NCI-H446 treated with DMSO at 0.1 percent for 48 hours (cell line): ENCODE measurements at regions not wholly inside any gene's neighbourhood (a gene's known extent, or its start where the extent isn't known, plus 50 kb on each side); places are given as distances from the start of the nearest gene placed in this dataset.

ENCODE experiments used
- DNase-seq: peaks from one replicate; lab custom pipeline; 2025; lab: John Stamatoyannopoulos, UW

GRCh38 chr11:115722711-115723110 lies 218.5 kb upstream of the CADM1 start:
- DNase-seq: peak; percentile 90

GRCh38 chr11:115721296-115721995 lies 217.2 kb upstream of the CADM1 start:
- DNase-seq: peak; percentile 91

DNA sequence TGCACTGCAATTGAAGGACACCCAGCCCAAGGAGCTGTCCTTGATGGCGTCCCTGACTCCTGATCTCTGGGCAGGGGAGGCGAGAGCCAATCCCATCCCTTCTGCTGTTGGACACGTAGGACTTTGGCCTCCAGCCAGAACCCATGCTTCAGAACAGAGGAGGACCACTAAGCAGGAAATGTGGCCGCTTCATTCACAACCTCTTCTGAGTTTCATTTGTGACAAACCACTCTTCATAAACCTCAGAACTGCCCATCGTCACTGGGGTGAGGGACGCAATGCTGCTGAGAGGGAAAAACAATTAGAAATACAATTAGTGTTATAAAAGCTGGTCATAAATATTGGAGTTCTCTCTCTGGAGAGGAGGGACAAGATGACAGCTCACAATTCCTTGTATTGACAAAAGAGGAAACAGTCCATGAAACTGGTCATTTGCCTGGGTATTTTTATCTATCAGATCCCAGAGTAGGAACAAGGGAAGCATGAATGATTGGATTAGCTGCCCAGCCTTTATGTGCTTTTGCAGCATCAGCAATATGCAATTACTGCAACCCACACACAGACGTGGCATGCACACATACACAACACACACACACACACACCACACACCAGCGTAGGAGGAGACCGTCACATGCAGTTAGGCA lies 216.5 kb upstream of the CADM1 start:
- DNase-seq: no peak

DNA sequence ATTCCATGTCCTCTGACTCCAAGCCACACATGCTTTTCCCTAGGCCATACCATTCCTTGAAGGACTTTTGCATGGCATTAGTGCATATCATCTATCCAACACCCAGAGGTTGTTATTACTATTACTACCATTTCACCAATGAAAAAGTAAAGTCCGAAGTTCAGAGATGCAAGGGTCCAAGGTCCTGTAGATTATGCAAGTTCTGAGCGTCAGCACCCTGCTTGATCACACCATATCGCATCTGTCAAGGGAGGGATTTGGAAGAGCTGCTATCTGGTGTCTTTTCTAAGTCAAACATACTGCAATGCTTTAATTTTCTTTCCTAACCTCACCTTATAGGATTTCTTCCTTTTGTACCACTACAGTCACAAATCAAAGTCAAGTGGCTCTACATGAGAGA lies 214.7 kb upstream of the CADM1 start:
- no peak for DNase-seq

GRCh38 chr11:115718106-115718505 lies 213.9 kb upstream of the CADM1 start:
- DNase-seq: no peak

GRCh38 chr11:115716601-115717529 lies 212.7 kb upstream of the CADM1 start:
- no peak for DNase-seq

DNA sequence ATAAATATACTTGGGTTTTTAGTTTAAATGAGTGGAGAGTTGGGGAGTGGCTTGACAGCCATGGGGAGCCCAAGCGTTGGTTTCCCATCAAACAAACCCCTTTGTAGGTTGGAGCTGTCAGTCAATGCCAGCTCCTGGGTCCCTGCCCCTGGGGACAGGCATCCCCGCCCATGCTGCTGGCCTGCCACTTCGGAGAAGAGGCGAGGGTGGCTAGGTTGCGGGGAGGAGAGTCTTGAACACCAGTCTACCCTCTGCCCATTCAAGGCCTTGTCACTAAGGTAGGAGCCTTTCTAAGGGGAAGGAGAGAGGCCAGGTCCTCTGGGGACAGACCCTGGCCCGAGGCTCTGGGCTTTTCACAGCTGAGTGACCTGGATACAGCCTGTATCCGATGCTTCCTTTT lies 211.9 kb upstream of the CADM1 start:
- DNase-seq: no peak

DNA sequence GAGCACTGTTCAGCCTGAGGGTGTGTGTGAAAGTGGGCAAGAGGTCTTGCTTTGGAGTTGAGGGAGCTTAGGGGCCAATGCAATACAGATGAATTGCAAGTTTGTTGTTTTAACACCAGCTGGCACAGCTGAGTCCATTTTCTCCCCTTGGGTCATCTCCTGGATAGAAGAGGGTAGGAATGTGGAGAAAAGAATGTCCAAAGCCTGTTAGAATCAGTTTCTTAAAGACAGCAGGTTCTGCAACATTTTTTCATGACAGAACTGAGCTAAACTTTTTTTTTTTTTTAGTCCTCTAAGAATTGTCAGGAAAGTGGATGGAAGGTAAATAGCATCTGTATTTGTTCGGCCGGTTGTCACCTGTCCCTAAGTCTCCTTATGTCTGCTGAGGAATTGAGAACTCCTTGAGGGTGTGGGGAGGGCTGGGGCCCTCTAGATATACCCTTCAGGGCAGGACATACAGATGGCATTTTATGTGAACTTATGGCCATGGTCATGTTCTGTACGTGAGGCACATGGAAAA lies 211.1 kb upstream of the CADM1 start:
- DNase-seq: no peak

DNA sequence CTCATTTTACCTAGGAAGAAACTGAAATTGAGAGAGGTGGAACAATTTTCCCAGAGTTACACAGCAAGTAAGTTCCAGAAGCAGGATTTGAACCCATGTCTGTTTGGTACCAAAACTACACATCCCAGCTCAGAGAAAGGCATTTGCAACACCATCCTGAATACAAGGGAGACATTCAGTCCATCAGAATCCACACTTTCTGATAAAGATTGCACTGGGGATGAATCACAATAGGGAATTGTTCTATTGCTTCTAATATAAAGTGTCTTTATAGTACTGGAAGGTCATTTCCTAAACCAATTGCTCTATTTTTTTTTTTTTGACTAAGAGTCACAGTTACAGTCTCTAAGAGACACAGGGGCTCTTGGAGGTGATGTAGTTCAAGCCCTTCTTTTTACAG lies 208.1 kb upstream of the CADM1 start:
- DNase-seq: no peak

GRCh38 chr11:115710980-115711379 lies 206.8 kb upstream of the CADM1 start:
- peak; percentile 17 for DNase-seq

DNA sequence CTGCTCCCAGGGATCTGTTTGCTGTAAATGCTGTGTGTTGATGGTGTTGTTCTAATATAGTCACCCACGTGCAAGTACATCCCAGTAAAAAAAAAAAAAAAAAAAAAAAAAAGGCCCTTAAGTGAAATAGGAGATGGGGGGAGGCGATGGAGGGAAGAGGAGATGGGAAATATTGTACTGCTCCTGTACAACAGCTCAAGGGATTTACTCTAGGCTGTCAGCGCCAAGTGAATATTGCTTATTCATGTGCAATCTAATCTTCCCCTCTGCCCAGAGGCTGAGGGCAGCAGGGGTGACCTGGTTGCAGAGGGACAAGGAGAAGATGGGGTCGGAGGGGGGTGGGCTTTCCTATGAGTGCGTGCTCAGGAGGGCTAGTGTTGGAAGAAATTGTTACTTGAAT lies 206.2 kb upstream of the CADM1 start:
- DNase-seq: peak; percentile 26

- no peak for DNase-seq
Observed at GRCh38 chr11:115709297-115709696, 205.1 kb upstream of the CADM1 start.

DNA sequence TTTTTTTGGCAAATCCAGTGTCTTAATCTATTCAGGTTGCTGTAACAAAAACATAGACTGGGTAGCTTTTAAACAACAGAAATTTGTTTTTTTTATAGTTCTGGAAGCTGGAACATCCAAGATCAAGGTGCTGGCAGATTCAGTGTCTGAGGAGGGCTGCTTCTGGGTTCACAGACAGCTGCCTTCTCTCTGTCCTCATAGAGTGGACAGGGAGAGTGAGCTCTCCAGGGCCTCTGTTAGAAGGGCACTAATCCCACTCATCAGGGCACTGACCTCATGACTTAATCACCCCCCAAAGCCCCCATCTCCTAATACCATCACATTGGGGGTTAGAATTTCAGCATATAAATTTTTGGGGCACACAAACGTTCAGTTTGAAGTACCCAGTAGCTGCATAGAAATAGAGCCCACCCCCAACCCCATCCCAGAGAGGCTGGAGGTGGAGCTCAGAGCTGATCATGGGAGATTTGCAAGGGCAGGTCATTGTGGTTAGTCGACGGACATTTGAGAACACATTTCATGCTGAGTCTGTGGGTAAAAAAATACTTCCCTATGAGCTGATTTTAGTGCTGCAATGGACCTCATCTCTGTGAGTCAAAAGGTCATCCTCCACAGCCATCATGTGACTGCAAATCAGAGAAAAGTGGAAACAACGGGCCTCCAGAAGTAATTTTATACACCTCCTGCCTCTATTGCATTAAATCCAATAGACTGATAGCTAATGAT lies 203.1 kb upstream of the CADM1 start:
- DNase-seq: no peak

- no peak for DNase-seq
Observed at GRCh38 chr11:115706626-115707135, 202.5 kb upstream of the CADM1 start.

GRCh38 chr11:115705200-115705599 lies 201.0 kb upstream of the CADM1 start:
- DNase-seq: no peak

DNA sequence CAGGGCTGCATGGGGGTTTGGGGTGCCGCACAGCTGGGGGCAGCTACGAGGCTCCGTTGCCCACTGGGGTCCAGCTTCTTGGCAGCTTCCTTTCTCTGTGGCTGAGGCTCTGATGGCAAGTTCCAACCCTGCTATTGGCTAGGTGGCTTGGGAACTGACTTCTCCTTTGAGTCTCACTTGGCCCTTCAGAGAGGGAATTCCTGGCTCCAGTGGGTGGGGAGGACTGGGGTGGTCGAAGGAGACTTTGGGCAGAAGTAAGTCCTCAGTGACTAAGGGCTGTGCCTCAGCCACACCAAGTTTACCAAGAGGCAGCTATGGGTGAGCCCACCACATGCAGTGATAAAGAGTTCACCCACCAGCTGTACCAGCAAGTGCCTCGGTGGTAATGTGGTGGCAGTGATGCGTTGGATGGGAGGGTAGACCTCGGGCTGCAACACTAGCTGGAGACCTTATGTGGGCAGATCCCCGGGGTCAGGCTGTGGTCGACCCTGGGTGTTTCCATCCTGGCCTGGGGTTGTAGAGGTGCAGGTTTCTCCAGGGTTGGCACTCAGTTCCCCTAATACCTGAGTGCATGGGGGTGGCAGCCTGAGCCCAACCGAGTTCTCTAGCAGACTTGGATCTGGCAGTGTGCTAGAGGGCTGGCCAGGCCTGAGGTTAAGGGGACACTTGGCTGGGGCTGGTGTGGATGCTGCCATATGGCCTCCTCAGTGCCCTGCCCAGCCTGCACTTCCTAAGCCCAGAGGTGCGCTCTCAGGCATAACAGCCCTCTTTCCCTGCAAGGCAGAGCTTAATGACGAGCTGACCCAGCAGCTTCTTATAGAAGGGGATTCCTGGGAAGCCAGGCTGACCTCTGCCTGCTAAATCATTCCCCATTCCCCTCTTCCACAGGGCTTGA lies 197.0 kb upstream of the CADM1 start:
- no peak for DNase-seq

DNA sequence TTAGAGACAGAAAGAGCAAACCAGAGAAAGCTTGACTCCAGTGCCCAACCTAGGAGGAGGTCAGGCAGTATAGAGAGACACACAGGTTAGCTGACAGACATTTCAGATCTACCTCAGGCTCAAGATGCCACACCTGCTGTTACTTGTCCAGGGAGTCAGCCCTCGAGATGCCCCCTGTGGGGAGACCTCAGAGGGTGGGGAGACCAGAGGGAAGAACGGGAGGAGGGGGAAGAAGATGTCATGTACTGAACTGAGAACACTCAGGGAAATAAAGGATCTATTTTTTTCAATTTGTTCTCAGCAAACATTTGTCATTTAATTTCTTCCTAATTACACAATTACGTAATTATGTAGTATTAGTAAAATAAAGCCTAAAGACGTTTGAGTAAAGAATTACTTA lies 196.3 kb upstream of the CADM1 start:
- DNase-seq: no peak

- DNase-seq: peak; percentile 84
Observed at GRCh38 chr11:115699733-115700132, 195.5 kb upstream of the CADM1 start.

DNA sequence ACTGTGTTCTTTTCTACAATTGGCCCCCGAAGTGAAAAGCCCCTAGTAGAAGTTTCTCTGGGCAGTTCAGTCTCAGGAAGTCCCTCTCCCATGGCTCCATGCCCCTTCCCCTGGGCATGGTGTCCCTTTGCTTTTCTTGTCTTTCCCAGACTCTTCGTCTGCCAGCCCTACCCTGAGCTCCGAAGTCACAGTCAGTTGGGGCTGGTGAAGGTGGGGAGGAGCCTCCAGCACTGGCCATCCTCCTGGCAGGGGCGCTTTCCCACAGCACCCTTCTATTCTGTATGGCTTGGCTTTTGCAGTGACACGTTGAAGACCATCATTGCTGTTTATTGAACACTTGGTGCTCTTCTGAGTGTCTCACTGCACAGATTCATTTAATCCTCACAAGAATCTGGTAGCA lies 195.1 kb upstream of the CADM1 start:
- no peak for DNase-seq

DNA sequence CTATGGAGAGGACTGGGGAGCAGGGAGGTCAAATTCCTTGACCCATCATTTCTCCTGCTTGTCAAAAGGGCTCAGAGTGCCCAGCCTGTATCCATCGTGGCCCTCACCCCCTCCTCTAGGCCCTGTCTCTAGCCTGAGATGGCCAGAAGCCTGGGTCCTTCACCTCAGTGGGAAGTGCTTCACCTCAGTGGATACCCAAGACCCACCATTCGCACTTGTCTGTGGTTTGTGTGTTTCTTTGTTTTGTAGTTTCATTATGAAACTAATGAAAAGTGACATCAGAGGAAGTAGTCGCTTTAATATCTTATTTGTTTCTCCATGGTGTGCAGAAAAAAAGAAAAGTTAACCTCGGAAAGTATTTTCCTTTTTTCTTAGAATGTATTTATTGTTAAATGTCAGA lies 194.0 kb upstream of the CADM1 start:
- DNase-seq: no peak

DNA sequence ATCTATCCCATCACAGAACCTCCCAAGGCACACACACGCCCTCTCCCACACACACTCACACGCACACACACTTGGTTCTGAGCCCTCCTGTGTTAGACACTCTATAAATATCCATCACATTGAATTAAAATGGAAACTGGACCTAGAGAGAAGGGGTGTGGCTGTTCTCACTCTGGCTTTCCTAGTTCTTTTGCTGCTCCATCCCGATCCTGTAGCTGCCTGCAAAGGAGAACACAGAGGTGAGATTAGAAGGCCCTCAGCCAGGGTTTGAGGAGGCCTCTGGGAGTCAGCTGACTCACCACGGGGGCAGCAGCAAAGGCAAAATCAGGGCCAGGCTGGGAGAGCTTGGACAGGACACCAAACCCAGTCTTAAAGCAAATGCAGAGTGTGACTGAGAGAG lies 192.3 kb upstream of the CADM1 start:
- DNase-seq: no peak
